ENCODE measurements at regions not wholly inside any gene's neighbourhood (a gene's known extent, or its start where the extent isn't known, plus 50 kb on each side); places are given as distances from the start of the nearest gene placed in this dataset.
"Not testable (repeated sequence)": the region's sequence is repeated elsewhere in the genome, so short reads cannot be mapped to it uniquely, and the experiment has no call there.

- Histone ChIP-seq H3K4me1 (ENCODE audit: insufficient read depth, low read length, severe bottlenecking) (no peaks in the 10 kb centered on the region), H3K79me2 (ENCODE audit: insufficient read depth, low read length) (no peaks in the 10 kb centered on the region), H2AFZ (ENCODE audit: low read length) (no peak overlapping the region), H4K20me1 (ENCODE audit: insufficient read depth, low read length) (no peaks in the 10 kb centered on the region), H3K9me3 (ENCODE audit: low read length) (no peaks in the 10 kb centered on the region), H3K27ac (ENCODE audit: low read depth, low read length, poor library complexity, severe bottlenecking) (no peak overlapping the region), H3K27me3 (ENCODE audit: insufficient read depth, low read length) (peaks cover 3% of the 10 kb centered on the region; the same call in 1 of the 2 replicates), H3K9me2 (ENCODE audit: low read depth, low read length) (no peaks in the 10 kb centered on the region), H3F3A (ENCODE audit: insufficient read depth, low read length) (no peaks in the 10 kb centered on the region), H3K4me3 (ENCODE audit: low read depth, low read length, poor library complexity, severe bottlenecking) (no peak overlapping the region), H3K9ac (ENCODE audit: low read length) (no peak overlapping the region), H3K4me2 (ENCODE audit: low read length) (no peak overlapping the region), H3K36me3 (ENCODE audit: insufficient read depth, low read length) (no peaks in the 10 kb centered on the region)
- no peak for TF ChIP-seq CTCF (IDR thresholded peaks at IDR 0.05; ENCODE audit: low read length)
- no peak for TF ChIP-seq EZH2 (IDR thresholded peaks at IDR 0.05; ENCODE audit: borderline replicate concordance, low read length)
Measured at GRCh38 chr16:73400951-73401350, 353.0 kb upstream of the ZFHX3 start.

- Histone ChIP-seq H3K9ac (ENCODE audit: low read length) (no peak overlapping the region), H3K9me2 (ENCODE audit: low read depth, low read length) (no peaks in the 10 kb centered on the region), H3K9me3 (ENCODE audit: low read length) (no peaks in the 10 kb centered on the region), H3K4me1 (ENCODE audit: insufficient read depth, low read length, severe bottlenecking) (no peaks in the 10 kb centered on the region), H3K27ac (ENCODE audit: low read depth, low read length, poor library complexity, severe bottlenecking) (no peak overlapping the region), H3F3A (ENCODE audit: insufficient read depth, low read length) (no peaks in the 10 kb centered on the region), H2AFZ (ENCODE audit: low read length) (no peak overlapping the region), H3K4me2 (ENCODE audit: low read length) (no peak overlapping the region), H4K20me1 (ENCODE audit: insufficient read depth, low read length) (no peaks in the 10 kb centered on the region), H3K4me3 (ENCODE audit: low read depth, low read length, poor library complexity, severe bottlenecking) (no peak overlapping the region), H3K79me2 (ENCODE audit: insufficient read depth, low read length) (no peaks in the 10 kb centered on the region), H3K36me3 (ENCODE audit: insufficient read depth, low read length) (no peaks in the 10 kb centered on the region), H3K27me3 (ENCODE audit: insufficient read depth, low read length) (peaks cover 3% of the 10 kb centered on the region; the same call in 1 of the 2 replicates)
- TF ChIP-seq EZH2 (IDR thresholded peaks at IDR 0.05; ENCODE audit: borderline replicate concordance, low read length) (no peak), CTCF (IDR thresholded peaks at IDR 0.05; ENCODE audit: low read length) (no peak)
Measured at GRCh38 chr16:73399997-73400396, 352.1 kb upstream of the ZFHX3 start.

- H3K4me2 ChIP-seq (ENCODE audit: low read length): no peak overlapping the region
- H3F3A ChIP-seq (ENCODE audit: insufficient read depth, low read length): no peaks in the 10 kb centered on the region
- H4K20me1 ChIP-seq (ENCODE audit: insufficient read depth, low read length): no peaks in the 10 kb centered on the region
- no peaks in the 10 kb centered on the region for H3K9me3 ChIP-seq (ENCODE audit: low read length)
- no peaks in the 10 kb centered on the region for H3K27me3 ChIP-seq (ENCODE audit: insufficient read depth, low read length)
- no peaks in the 10 kb centered on the region for H3K79me2 ChIP-seq (ENCODE audit: insufficient read depth, low read length)
- no peaks in the 10 kb centered on the region for H3K9me2 ChIP-seq (ENCODE audit: low read depth, low read length)
- H3K27ac ChIP-seq (ENCODE audit: low read depth, low read length, poor library complexity, severe bottlenecking): no peak overlapping the region
- H3K4me3 ChIP-seq (ENCODE audit: low read depth, low read length, poor library complexity, severe bottlenecking): no peak overlapping the region
- H3K4me1 ChIP-seq (ENCODE audit: insufficient read depth, low read length, severe bottlenecking): no peaks in the 10 kb centered on the region
- no peak for TF ChIP-seq EZH2 (IDR thresholded peaks at IDR 0.05; ENCODE audit: borderline replicate concordance, low read length)
- H3K36me3 ChIP-seq (ENCODE audit: insufficient read depth, low read length): no peaks in the 10 kb centered on the region
- no peak overlapping the region for H3K9ac ChIP-seq (ENCODE audit: low read length)
- H2AFZ ChIP-seq (ENCODE audit: low read length): no peak overlapping the region
Measured at GRCh38 chr16:73399486-73399885, 351.6 kb upstream of the ZFHX3 start.

GRCh38 chr16:73398604-73399003 lies 350.7 kb upstream of the ZFHX3 start:
- H3K27me3 ChIP-seq (ENCODE audit: insufficient read depth, low read length); H3K9me2 ChIP-seq (ENCODE audit: low read depth, low read length); H3K9ac ChIP-seq (ENCODE audit: low read length); H3K79me2 ChIP-seq (ENCODE audit: insufficient read depth, low read length); H3F3A ChIP-seq (ENCODE audit: insufficient read depth, low read length); H3K4me3 ChIP-seq (ENCODE audit: low read depth, low read length, poor library complexity, severe bottlenecking); H3K27ac ChIP-seq (ENCODE audit: low read depth, low read length, poor library complexity, severe bottlenecking); H3K4me1 ChIP-seq (ENCODE audit: insufficient read depth, low read length, severe bottlenecking); H3K36me3 ChIP-seq (ENCODE audit: insufficient read depth, low read length); H4K20me1 ChIP-seq (ENCODE audit: insufficient read depth, low read length); H2AFZ ChIP-seq (ENCODE audit: low read length); H3K4me2 ChIP-seq (ENCODE audit: low read length); H3K9me3 ChIP-seq (ENCODE audit: low read length): not testable (repeated sequence)
